ENCODE measurements at regions not wholly inside any gene's neighbourhood (a gene's known extent, or its start where the extent isn't known, plus 50 kb on each side); places are given as distances from the start of the nearest gene placed in this dataset.

- no peak for TF ChIP-seq EZH2 (IDR thresholded peaks at IDR 0.05; ENCODE audit: insufficient read depth, poor library complexity, severe bottlenecking)
- no peak for TF ChIP-seq EZH2phosphoT487 (IDR thresholded peaks at IDR 0.05; ENCODE audit: insufficient read depth, low read depth)
Measured at GRCh38 chr3:197397838-197398237, 99.4 kb upstream of the DLG1 start.
